Heart right ventricle (tissue), 16 donors: ENCODE measurements at regions not wholly inside any gene's neighbourhood (a gene's known extent, or its start where the extent isn't known, plus 50 kb on each side); places are given as distances from the start of the nearest gene placed in this dataset.

Experiments used
- ATAC-seq, 8 donors: fragments of 200-7000 bp; cut with Tn5 transposase; one replicate each; pipeline ENCODE4 v1.9.1; 2020; ENCODE audit warnings: mild to moderate bottlenecking in 8 of 8, moderate library complexity in 8 of 8, moderate number of reproducible peaks in 1 of 8
- DNase-seq, 2 donors: peaks; one replicate each; pipeline ENCODE4 v3.0.0-alpha.2; 2020
- H3K27ac ChIP-seq, 10 donors: fragments of 200-600 bp; sonication (generic) in 2 of 10; one replicate each; pipeline versions ENCODE4 v1.5.0 to v1.8.0; 2020 to 2022; ENCODE audit warnings: mild to moderate bottlenecking in 3 of 10
- H3K27me3 ChIP-seq, 7 donors: fragments of 200-600 bp; one replicate each; pipeline ENCODE4 v1.8.0; 2021 to 2022; ENCODE audit warnings: mild to moderate bottlenecking in 2 of 7
- H3K36me3 ChIP-seq, 9 donors: fragments of 200-600 bp; sonication (generic) in 1 of 9; one replicate each; pipeline versions ENCODE4 v1.5.0 to v1.8.0; 2020 to 2022; ENCODE audit warnings: mild to moderate bottlenecking in 2 of 9
- H3K4me1 ChIP-seq, 9 donors: fragments of 200-600 bp; sonication (generic) in 1 of 9; one replicate each; pipeline versions ENCODE4 v1.5.0 to v1.8.0; 2020 to 2022; ENCODE audit warnings: mild to moderate bottlenecking in 4 of 9
- H3K4me3 ChIP-seq, 10 donors: fragments of 200-600 bp; sonication (generic) in 2 of 10; one replicate each; pipeline versions ENCODE4 v1.5.0 to v1.8.0; 2020 to 2022; ENCODE audit warnings: mild to moderate bottlenecking in 7 of 10, moderate library complexity in 2 of 10
- H3K9me3 ChIP-seq, 11 donors: fragments of 200-600 bp in 10 of 11; sonication (generic) in 2 of 11; one replicate each; pipeline versions ENCODE4 v1.5.0 to v1.8.0; 2013 to 2022; ENCODE audit warnings: mild to moderate bottlenecking in 2 of 11, control low read depth in 1 of 11, moderate library complexity in 1 of 11
- CTCF ChIP-seq, 9 donors: fragments of 200-600 bp; sonication (generic) in 2 of 9; IDR thresholded peaks; one replicate each; pipeline versions ENCODE4 v1.5.0 to v1.8.0; 2021 to 2022; ENCODE audit warnings: antibody characterized with exemption in 9 of 9, mild to moderate bottlenecking in 5 of 9, moderate library complexity in 1 of 9
- WGBS, 2 donors: extraction: QIAGEN DNeasy Blood & Tissue Kit; methylation state at CpG; one replicate each; pipeline ENCODE4 v1.1.7; 2013; ENCODE audit warnings: inconsistent platforms in 1 of 2; 5-methylcytosine and 5-hydroxymethylcytosine counted together
- intact Hi-C, 10 donors: fragments of 100-400 bp; cut with DNase I; formaldehyde crosslinking; loops; one replicate each; pipeline versions ENCODE4 v1.11.1 to v1.14.2; 2022
- donor health status: Arrhythmogenic right ventricular cardiomyopathy.
- donor health status: ischemic (EF 13 %, LVEDD 7.1; RV severe dilation, severe dysfunction).
- donor health status: healthy with polysubstance abuse.
- donor health status: DM: no; HTN: yes; CAD: no.
- donor health status: DM: no; HTN: no; CAD: no.
- donor health status: ischemic (EF 25% LVEDD 6.9; RV normal size, moderate dysfunction).
- donor health status: ischemic (EF 25% LVEDD 5.7; RV mildly dilated, moderate dysfunction).
- donor health status: healthy.
- donor health status: DM: yes; HTN: yes; CAD: no.
- donor health status: Ischemic cardiomyopathy.
- donor health status: ischemic (EF 35%, LVEDD 5.7; RV mildly dilated, moderate dysfunction).
- donor health status: nonischemic (EF 11% LVEDD 7.7; RV severe dilation, severe dysfunction).
- donor health status: DM: yes; HTN: yes; CAD: no.
- donor health status: PGD.
- donor health status: ischemic (EF 29% LVEDD 5.4; RV normal size, mild dysfunction).
- donor health status: nonischemic (EF 23%, LVEDD 6.1; RV moderate dilation, normal function).

GRCh38 chr6:99019381-99019780, 71.6 kb upstream of the FBXL4 start:
- Histone ChIP-seq H3K4me1 (peaks cover 0 to 24% (median 0%) of the 10 kb centered on the region in 9 donors), H3K9me3 (no peaks in the 10 kb centered on the region), H3K27ac (no peak overlapping the region), H3K36me3 (no peaks in the 10 kb centered on the region), H3K4me3 (no peak overlapping the region), H3K27me3 (no peaks in the 10 kb centered on the region)
- ATAC-seq (no peak), DNase-seq (no peak)
- WGBS, 2 donors = 89 to 90% methylated on average over 1 of the region's 1 CpG
- TF ChIP-seq CTCF (IDR thresholded peaks at IDR 0.05) = no peak
- intact Hi-C loops = no loop called here

- DNase-seq = no peak
- H3K27ac ChIP-seq = no peak overlapping the region
Observed at GRCh38 chr6:99017150-99017549, 69.4 kb upstream of the FBXL4 start.

DNA sequence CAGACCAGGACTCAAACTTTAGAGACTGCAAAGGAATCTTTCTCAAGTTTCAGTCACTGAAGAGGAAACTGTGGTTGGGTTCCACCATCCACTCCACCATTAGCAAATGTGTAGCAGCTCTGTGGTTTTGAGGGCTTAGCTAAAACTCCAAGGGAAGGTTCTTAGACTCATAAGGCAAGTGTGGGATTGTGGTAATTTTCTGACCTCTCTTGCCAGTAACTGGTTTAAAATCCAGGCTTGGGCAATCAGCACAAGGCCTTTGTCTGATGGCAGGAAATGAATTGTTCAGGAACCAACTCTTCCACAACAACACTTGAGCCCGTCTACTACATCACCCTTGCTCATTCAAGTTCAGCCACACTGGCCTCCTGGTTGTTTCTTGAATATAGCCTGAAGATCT, 68.6 kb upstream of the FBXL4 start:
- ATAC-seq = no peak
- DNase-seq = no peak
- H3K4me3 ChIP-seq = no peak overlapping the region
- H3K4me1 ChIP-seq = peaks cover 0 to 31% (median 0%) of the 10 kb centered on the region in 9 donors
- H3K9me3 ChIP-seq = no peaks in the 10 kb centered on the region
- 55 to 56% methylated on average over 1 of the region's 1 CpG for WGBS, 2 donors
- no peaks in the 10 kb centered on the region for H3K27me3 ChIP-seq
- intact Hi-C loops = no loop called here
- no peaks in the 10 kb centered on the region for H3K36me3 ChIP-seq
- H3K27ac ChIP-seq = peak overlapping the region in 1 of 10 donors; percentile 20
- TF ChIP-seq CTCF (IDR thresholded peaks at IDR 0.05) = no peak

More at GRCh38 chr6:99017150-99017549, 69.4 kb upstream of the FBXL4 start:
- no peaks in the 10 kb centered on the region for H3K36me3 ChIP-seq
- H3K4me1 ChIP-seq = peaks cover 0 to 31% (median 0%) of the 10 kb centered on the region in 9 donors
- H3K4me3 ChIP-seq = no peak overlapping the region
- TF ChIP-seq CTCF (IDR thresholded peaks at IDR 0.05) = no peak
- intact Hi-C loops = no loop called here
- no peaks in the 10 kb centered on the region for H3K9me3 ChIP-seq
- 69 to 84% methylated on average over 1 of the region's 1 CpG for WGBS, 2 donors
- no peak for ATAC-seq
- no peaks in the 10 kb centered on the region for H3K27me3 ChIP-seq

- no peak for DNase-seq
- H3K27me3 ChIP-seq = no peaks in the 10 kb centered on the region
- H3K4me1 ChIP-seq = peaks cover 0 to 31% (median 0%) of the 10 kb centered on the region in 9 donors
- WGBS, 2 donors = 11 to 76% methylated on average over 1 of the region's 1 CpG
- no peak for TF ChIP-seq CTCF (IDR thresholded peaks at IDR 0.05)
- H3K36me3 ChIP-seq = no peaks in the 10 kb centered on the region
- H3K27ac ChIP-seq = no peak overlapping the region
- ATAC-seq = no peak
- no peaks in the 10 kb centered on the region for H3K9me3 ChIP-seq
- intact Hi-C loops = no loop called here
- H3K4me3 ChIP-seq = no peak overlapping the region
Observed at GRCh38 chr6:99014061-99014460, 66.3 kb upstream of the FBXL4 start.
